ACC112 (cell line): ENCODE measurements at regions not wholly inside any gene's neighbourhood (a gene's known extent, or its start where the extent isn't known, plus 50 kb on each side); places are given as distances from the start of the nearest gene placed in this dataset.

ENCODE experiments used
- H2AFZ ChIP-seq: fragments of 200-600 bp; sonication (generic); one replicate; pipeline ENCODE4 v1.6.0; 2017; ENCODE audit warnings: antibody characterized with exemption, low read length; ENCODE audit not compliant: unreplicated experiment
- H3K27ac ChIP-seq: fragments of 200-600 bp; sonication (generic); 2 replicates; pipeline ENCODE4 v1.5.1; 2014; ENCODE audit warnings: low read depth, mild to moderate bottlenecking, antibody characterized with exemption, low read length, moderate library complexity
- H3K27me3 ChIP-seq: fragments of 200-600 bp; sonication (generic); 2 replicates; pipeline ENCODE4 v1.6.1; 2014; ENCODE audit warnings: mild to moderate bottlenecking, antibody characterized with exemption, low read length, moderate library complexity, mixed read lengths; ENCODE audit not compliant: insufficient read depth
- H3K36me3 ChIP-seq: fragments of 200-600 bp; sonication (generic); 2 replicates; pipeline ENCODE4 v1.6.1; 2016; ENCODE audit warnings: mild to moderate bottlenecking, antibody characterized with exemption, low read length, moderate library complexity, mixed read lengths; ENCODE audit not compliant: insufficient read depth
- H3K4me1 ChIP-seq: fragments of 200-600 bp; sonication (generic); one replicate; pipeline ENCODE4 v1.6.1; 2016; ENCODE audit warnings: low read length, mixed read lengths; ENCODE audit not compliant: insufficient read depth, unreplicated experiment, control insufficient read depth
- H3K4me3 ChIP-seq: fragments of 200-600 bp; sonication (generic); 2 replicates; pipeline ENCODE4 v1.5.1; 2014; ENCODE audit warnings: mild to moderate bottlenecking, low read depth, low read length
- H3K79me2 ChIP-seq: fragments of 200-600 bp; sonication (generic); one replicate; pipeline ENCODE4 v1.6.0; 2016; ENCODE audit warnings: low read length; ENCODE audit not compliant: control insufficient read depth, unreplicated experiment, insufficient read depth

- Histone ChIP-seq H3K4me1 (no peaks in the 10 kb centered on the region), H3K36me3 (no peaks in the 10 kb centered on the region), H3K27ac (no peak overlapping the region), H3K4me3 (no peak overlapping the region), H3K79me2 (no peaks in the 10 kb centered on the region), H2AFZ (no peak overlapping the region), H3K27me3 (no peaks in the 10 kb centered on the region)
Observed at GRCh38 chr5:68886814-68887213, 207.0 kb upstream of the SLC30A5 start.

DNA sequence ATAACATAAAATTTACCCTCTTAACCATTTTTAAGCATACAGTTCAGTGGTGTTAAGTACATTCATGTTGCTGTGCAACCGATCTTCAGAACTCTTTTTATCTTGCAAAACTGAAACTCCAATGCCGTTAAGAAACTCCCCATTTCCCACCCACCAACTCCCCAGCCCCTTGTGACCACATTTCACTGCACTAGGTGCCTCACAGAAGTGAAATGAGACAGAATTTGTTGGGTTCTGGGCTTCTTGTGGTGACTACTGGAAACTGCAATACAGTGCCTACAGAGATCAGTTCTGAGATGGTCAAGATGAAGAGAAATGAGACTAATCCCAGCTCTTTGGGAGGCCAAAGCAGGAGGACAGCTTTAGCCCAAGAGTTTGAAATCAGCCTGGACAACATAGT lies 202.1 kb upstream of the SLC30A5 start:
- H3K27ac ChIP-seq = no peak overlapping the region
- no peaks in the 10 kb centered on the region for H3K4me1 ChIP-seq
- no peak overlapping the region for H2AFZ ChIP-seq
- no peak overlapping the region for H3K4me3 ChIP-seq
- no peaks in the 10 kb centered on the region for H3K27me3 ChIP-seq
- H3K36me3 ChIP-seq = no peaks in the 10 kb centered on the region
- no peaks in the 10 kb centered on the region for H3K79me2 ChIP-seq

DNA sequence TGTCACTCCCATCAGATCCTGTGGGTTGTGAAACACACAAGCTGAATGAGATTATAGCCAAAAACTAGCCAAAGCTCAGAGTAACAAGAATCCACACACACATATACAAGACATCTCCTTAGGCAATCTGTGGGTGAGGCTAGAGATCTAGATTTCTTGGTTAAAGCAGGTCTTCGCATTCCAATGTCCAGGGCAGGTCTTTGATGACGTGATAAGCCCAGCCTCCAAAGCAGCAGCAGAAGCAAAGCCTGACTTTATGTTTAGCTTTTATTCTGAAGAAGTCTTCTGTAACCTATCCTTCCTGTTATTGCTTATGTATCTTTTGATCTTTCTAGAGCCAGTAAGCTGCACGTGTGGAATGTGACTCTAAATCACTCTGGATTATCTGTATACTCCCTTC lies 199.1 kb upstream of the SLC30A5 start:
- peaks cover 12% of the 10 kb centered on the region for H3K4me1 ChIP-seq
- H3K27me3 ChIP-seq = no peaks in the 10 kb centered on the region
- H3K4me3 ChIP-seq = no peak overlapping the region
- no peak overlapping the region for H2AFZ ChIP-seq
- H3K79me2 ChIP-seq = no peaks in the 10 kb centered on the region
- no peaks in the 10 kb centered on the region for H3K36me3 ChIP-seq
- no peak overlapping the region for H3K27ac ChIP-seq

DNA sequence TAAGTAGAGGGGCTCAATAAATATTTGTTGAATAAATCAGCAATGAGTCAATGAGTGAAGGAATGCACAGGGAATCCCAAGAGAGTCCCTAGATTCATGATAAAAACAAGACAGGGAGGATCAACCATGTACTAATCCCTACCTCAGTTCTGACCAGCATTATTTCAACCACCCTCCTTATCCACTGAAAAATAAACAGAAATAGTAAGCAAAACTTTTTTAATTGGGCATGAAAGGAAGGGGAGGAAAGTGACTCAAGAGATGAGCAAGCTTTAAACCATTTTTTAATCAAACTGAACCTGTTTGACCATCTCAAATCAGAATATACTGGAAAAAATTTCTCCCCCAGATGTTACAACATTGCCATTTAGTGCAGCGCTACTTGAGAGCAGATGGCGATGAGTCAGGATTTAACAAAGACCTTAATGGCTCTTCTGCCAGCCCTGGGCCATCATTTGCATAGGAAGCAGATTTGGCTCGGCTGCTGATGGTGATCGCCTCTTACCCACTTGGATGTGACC lies 194.8 kb upstream of the SLC30A5 start:
- peak overlapping the region; percentile 16 for H2AFZ ChIP-seq
- H3K79me2 ChIP-seq = no peaks in the 10 kb centered on the region
- peak overlapping the region; percentile 84 for H3K27ac ChIP-seq
- no peaks in the 10 kb centered on the region for H3K36me3 ChIP-seq
- H3K4me3 ChIP-seq = no peak overlapping the region
- H3K27me3 ChIP-seq = no peaks in the 10 kb centered on the region
- H3K4me1 ChIP-seq = peaks cover 17% of the 10 kb centered on the region

GRCh38 chr5:68911840-68912690 lies 181.7 kb upstream of the SLC30A5 start:
- no peak overlapping the region for H2AFZ ChIP-seq
- H3K36me3 ChIP-seq = no peaks in the 10 kb centered on the region
- no peaks in the 10 kb centered on the region for H3K27me3 ChIP-seq
- no peak overlapping the region for H3K4me3 ChIP-seq
- peaks cover 7% of the 10 kb centered on the region for H3K4me1 ChIP-seq
- H3K79me2 ChIP-seq = no peaks in the 10 kb centered on the region
- no peak overlapping the region for H3K27ac ChIP-seq

- H3K4me1 ChIP-seq = peaks cover 7% of the 10 kb centered on the region
- H3K79me2 ChIP-seq = no peaks in the 10 kb centered on the region
- no peaks in the 10 kb centered on the region for H3K27me3 ChIP-seq
- no peak overlapping the region for H2AFZ ChIP-seq
- H3K36me3 ChIP-seq = no peaks in the 10 kb centered on the region
- no peak overlapping the region for H3K27ac ChIP-seq
- no peak overlapping the region for H3K4me3 ChIP-seq
Observed at GRCh38 chr5:68915079-68915478, 178.7 kb upstream of the SLC30A5 start.

DNA sequence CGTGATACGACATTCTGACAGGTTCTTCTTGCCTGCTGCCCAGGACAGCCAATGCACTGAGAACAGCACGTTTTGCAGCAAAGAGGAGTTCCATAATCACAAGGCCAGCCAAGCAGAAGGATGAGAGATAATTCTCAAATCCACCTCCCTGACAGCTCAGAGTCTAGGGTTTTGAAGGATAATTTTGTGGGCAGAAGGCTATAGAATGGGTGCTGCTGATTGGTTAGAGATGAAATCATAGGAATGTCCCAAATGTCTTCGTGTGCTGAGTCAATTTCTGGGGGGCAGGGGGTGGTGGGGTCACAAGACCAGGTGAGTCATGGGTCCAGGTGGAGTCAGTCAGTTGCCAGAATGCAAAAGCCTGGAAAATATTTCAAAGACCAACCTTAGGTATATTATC lies 175.5 kb upstream of the SLC30A5 start:
- Histone ChIP-seq H3K79me2 (no peaks in the 10 kb centered on the region), H3K27ac (no peak overlapping the region), H3K4me3 (no peak overlapping the region), H2AFZ (no peak overlapping the region), H3K27me3 (no peaks in the 10 kb centered on the region), H3K4me1 (no peaks in the 10 kb centered on the region), H3K36me3 (no peaks in the 10 kb centered on the region)

- no peaks in the 10 kb centered on the region for H3K79me2 ChIP-seq
Observed at GRCh38 chr5:68919988-68920490, 173.8 kb upstream of the SLC30A5 start.

DNA sequence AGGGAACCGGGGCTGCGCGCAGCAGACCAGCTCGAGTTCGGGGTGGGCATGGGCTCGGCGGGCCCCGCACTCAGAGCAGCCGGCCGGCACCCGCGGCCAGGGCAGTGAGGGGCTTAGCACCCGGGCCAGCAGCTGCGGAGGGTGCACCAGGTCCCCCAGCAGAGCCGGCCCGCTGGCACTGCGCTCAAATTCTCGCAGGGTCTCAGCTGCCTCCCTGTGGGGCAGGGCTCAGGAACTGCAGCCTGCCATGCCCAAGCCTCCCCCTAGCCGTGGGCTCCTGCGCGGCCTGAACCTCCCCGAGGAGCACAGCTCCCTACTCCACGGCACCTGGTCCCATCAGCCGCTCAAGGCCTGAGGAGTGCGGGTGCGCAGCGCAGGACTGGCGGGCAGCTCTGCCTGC lies 172.9 kb upstream of the SLC30A5 start:
- Histone ChIP-seq H3K4me1 (no peaks in the 10 kb centered on the region), H2AFZ (no peak overlapping the region), H3K4me3 (no peak overlapping the region), H3K27me3 (no peaks in the 10 kb centered on the region), H3K27ac (no peak overlapping the region), H3K79me2 (no peaks in the 10 kb centered on the region), H3K36me3 (no peaks in the 10 kb centered on the region)

More at GRCh38 chr5:68919988-68920490, 173.8 kb upstream of the SLC30A5 start:
- Histone ChIP-seq H3K27ac (no peak overlapping the region), H3K4me3 (no peak overlapping the region), H2AFZ (no peak overlapping the region), H3K36me3 (no peaks in the 10 kb centered on the region), H3K27me3 (no peaks in the 10 kb centered on the region), H3K4me1 (no peaks in the 10 kb centered on the region)

DNA sequence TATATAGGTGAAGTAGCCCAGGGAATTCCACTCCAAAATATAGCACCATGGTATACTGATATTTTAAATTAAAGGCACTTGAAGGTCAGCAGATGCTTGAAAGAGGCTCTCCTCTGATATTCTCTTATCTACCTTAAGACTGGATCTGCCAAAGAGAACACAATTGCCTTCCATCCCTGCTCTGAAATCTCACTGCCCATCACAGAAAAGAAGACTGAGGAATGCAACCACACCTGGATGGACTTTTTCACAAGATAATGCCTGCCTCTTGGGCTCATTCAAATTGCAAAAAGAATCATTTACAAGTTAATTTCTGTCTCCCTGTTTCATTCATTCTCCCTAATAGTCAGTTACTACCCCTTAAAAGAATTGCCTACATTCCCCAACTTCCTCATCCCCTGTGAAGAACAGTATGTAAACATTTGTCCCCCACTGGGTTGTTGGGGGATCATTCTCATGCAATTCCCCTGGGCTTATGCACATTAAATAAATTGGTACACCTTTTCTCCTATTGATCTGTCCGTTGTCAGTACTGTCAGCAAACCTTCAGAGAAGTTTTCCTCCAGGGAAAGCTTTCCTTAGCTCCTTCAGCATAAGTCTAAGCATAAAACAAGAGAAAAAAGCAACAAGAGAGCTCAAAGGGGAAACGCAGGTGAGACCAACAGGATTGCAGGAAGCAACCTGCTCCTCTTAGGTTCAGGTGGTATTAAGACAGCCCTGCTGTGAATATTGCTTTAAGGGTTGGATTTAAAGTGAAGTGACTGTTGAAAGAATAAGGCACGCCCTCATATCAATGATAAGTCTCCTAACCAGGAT lies 171.4 kb upstream of the SLC30A5 start:
- Histone ChIP-seq H3K36me3 (no peaks in the 10 kb centered on the region), H3K27ac (no peak overlapping the region), H3K4me1 (no peaks in the 10 kb centered on the region), H2AFZ (no peak overlapping the region), H3K4me3 (no peak overlapping the region), H3K27me3 (no peaks in the 10 kb centered on the region), H3K79me2 (no peaks in the 10 kb centered on the region)
